K562 (cell line): ENCODE measurements at regions not wholly inside any gene's neighbourhood (a gene's known extent, or its start where the extent isn't known, plus 50 kb on each side); places are given as distances from the start of the nearest gene placed in this dataset.

ENCODE experiments used
- BRCA1 ChIP-seq, 2 experiments: fragments of 450-650 bp in 1 of 2; sonication (generic) in 1 of 2; formaldehyde crosslinking in 1 of 2; IDR thresholded peaks; 2 replicates each; pipeline versions ENCODE4 v1.5.0 to v1.6.1; 2017 to 2020; ENCODE audit warnings: mild to moderate bottlenecking in 1 of 2, missing genetic modification reagents in 1 of 2
- CBFA2T3 ChIP-seq: fragments of 450-650 bp; IDR thresholded peaks from 2 replicates; pipeline ENCODE4 v1.6.1; 2017
- CBX2 ChIP-seq: fragments of 200-600 bp; sonication (generic); IDR thresholded peaks from one replicate; pipeline ENCODE4 v1.6.1; 2012; ENCODE audit warnings: mild to moderate bottlenecking, low read length, inconsistent platforms; ENCODE audit not compliant: insufficient read depth, poor library complexity, severe bottlenecking
- CTBP1 ChIP-seq: fragments of 450-650 bp; IDR thresholded peaks from 2 replicates; pipeline ENCODE4 v1.6.1; 2016; ENCODE audit warnings: borderline replicate concordance
- EWSR1 ChIP-seq: fragments of 450-650 bp; IDR thresholded peaks from 2 replicates; pipeline ENCODE4 v1.6.1; 2018; ENCODE audit warnings: borderline replicate concordance, mild to moderate bottlenecking, low read depth, moderate library complexity; ENCODE audit not compliant: partially characterized antibody
- GATAD2A ChIP-seq: fragments of 450-650 bp; IDR thresholded peaks from 2 replicates; pipeline ENCODE4 v1.6.1; 2017
- HBP1 ChIP-seq: fragments of 450-650 bp; formaldehyde crosslinking; IDR thresholded peaks from 2 replicates; pipeline ENCODE4 v1.4.0; 2022; ENCODE audit warnings: missing genetic modification characterization
- HMG20A ChIP-seq: fragments of 450-650 bp; formaldehyde crosslinking; conservative IDR thresholded peaks from 2 replicates; pipeline ENCODE4 v1.4.0; 2020; ENCODE audit warnings: mild to moderate bottlenecking, mixed read lengths
- ILF3 ChIP-seq: fragments of 450-650 bp; IDR thresholded peaks from 2 replicates; pipeline ENCODE4 v1.6.1; 2018; ENCODE audit warnings: antibody characterized with exemption, mild to moderate bottlenecking, moderate library complexity, borderline replicate concordance
- KLF16 ChIP-seq: IDR thresholded peaks from 2 replicates; pipeline ENCODE4 v1.6.1; 2016; ENCODE audit warnings: antibody characterized with exemption
- MCM3 ChIP-seq: fragments of 450-650 bp; IDR thresholded peaks from 2 replicates; pipeline ENCODE4 v1.6.1; 2016
- MCM7 ChIP-seq, 2 experiments: fragments of 450-650 bp; IDR thresholded peaks; 2 replicates each; pipeline ENCODE4 v1.6.1; 2016 to 2018
- MEF2A ChIP-seq: IDR thresholded peaks from 2 replicates; pipeline ENCODE4 v1.6.1; 2011; ENCODE audit warnings: low read depth, mild to moderate bottlenecking, low read length, moderate library complexity; ENCODE audit not compliant: control insufficient read depth
- ZC3H11A ChIP-seq: IDR thresholded peaks from 2 replicates; pipeline ENCODE4 v1.6.1; 2012; ENCODE audit warnings: low read depth, low read length, improper control_type of control experiment
- ZNF584 ChIP-seq: fragments of 200-800 bp; sonication (Bioruptor generic); IDR thresholded peaks from 2 replicates; pipeline ENCODE4 v1.6.1; 2016; ENCODE audit warnings: low read depth, mild to moderate bottlenecking, missing genetic modification characterization, missing compliant biosample characterization
- ZNF668 ChIP-seq: fragments of 250-450 bp; sonication (Bioruptor Pico); IDR thresholded peaks from 2 replicates; pipeline ENCODE4 v1.8.0; 2022; ENCODE audit warnings: mild to moderate bottlenecking, inconsistent platforms
- TF ChIP-seq, protein P1 (sequence below): fragments of 250-450 bp; sonication (Bioruptor Pico); IDR thresholded peaks from 2 replicates; pipeline ENCODE4 v1.5.0; 2021; ENCODE audit warnings: mild to moderate bottlenecking, moderate library complexity
- TF ChIP-seq, protein P2 (sequence below): fragments of 450-650 bp; IDR thresholded peaks from 2 replicates; pipeline ENCODE4 v1.6.1; 2017; ENCODE audit warnings: antibody characterized with exemption, mild to moderate bottlenecking
- TF ChIP-seq, protein P3 (sequence below): sonication (generic); formaldehyde crosslinking; IDR thresholded peaks from 2 replicates; pipeline ENCODE4 v1.8.1; 2023; ENCODE audit warnings: mild to moderate bottlenecking, missing genetic modification reagents

DNA sequence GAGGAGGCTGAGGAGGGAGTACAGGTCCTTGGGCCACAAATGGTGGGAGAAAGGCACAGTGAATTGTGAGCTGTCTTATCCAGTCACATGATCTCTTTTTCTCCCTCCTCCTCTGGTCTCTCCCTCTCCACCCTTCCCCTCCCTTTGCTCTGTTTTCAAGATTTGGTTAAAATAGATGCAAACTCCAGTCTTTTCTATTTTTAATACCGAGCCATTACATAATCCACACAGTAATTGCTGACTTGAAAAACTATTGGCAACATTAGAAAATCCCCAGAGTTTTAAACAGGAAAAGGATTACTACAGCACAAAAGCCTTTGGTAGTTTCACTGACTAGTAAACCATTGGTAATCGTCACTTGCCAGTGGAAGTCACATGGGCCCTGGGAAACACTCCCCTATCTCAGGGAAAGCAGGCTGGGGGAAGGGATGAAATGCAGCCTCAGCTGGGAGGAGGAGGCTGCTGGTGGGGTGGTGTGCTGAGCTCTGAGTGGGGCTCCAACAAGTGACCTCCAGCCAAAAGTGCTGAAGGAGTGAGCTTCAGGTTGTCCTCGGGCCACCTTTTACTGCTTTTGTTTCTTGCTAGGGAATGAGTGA is 57.4 kb upstream of the PCBP1 start (continued):
- TF ChIP-seq, protein P1, sequence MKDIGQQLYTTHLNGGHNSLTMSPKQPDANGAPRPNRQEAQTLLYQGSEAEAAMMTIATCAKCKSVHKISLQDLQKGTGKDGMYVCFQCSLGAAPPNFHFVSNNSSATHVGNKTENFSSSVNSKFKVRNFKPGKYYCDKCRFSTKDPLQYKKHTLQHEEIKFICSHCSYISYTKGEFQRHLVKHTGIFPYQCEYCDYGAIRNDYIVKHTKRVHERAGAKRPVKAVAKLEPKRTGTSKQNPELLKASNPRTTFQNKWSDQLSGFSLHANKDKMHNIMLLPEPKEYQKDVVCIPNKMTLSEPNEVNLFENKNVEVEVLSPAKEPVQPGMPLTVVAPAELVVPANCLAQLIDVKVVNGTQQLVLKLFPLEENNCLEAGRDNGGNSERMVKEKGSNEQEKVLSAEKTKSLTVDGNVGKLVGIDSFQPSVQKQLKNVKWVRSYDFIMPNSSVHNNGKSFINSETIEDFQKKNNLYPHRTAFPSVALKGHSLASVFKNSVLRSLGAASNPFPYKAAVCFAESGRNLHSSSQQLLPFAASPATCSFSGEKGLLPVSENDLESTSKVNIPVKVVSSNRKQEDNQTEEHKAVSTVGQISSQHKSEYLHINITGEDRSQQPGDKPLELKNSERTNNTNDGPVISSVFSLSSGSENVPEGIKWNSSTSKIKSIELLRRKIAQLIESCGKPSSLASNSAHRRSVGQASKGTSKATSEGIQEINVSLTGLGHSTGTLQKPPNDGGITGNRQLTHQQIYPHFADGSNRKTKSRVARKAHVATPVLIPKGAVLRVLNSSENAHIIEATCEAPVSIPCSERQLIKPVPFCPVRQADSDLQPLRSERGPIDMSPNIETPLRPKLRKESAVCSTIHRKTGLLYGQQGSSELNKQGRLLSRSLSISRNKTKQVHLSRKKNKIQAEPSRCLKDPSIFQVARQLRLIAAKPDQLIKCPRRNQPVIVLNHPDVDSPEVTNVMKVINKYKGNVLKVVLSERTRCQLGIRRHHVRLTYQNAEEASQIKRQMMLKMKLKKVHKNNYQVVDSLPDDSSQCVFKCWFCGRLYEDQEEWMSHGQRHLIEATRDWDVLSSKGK (CRISPR knock-in tag), result no peak
- TF ChIP-seq HMG20A (CRISPR knock-in tag), result no peak
- 0 out of 2 replicates have a peak, but pooled peaks have one; percentile 15 for TF ChIP-seq HBP1 (CRISPR knock-in tag)
- no peak for TF ChIP-seq GATAD2A
- TF ChIP-seq CBX2, result no peak
- no peak for TF ChIP-seq EWSR1
- no peak for TF ChIP-seq ILF3
- TF ChIP-seq, protein P2, sequence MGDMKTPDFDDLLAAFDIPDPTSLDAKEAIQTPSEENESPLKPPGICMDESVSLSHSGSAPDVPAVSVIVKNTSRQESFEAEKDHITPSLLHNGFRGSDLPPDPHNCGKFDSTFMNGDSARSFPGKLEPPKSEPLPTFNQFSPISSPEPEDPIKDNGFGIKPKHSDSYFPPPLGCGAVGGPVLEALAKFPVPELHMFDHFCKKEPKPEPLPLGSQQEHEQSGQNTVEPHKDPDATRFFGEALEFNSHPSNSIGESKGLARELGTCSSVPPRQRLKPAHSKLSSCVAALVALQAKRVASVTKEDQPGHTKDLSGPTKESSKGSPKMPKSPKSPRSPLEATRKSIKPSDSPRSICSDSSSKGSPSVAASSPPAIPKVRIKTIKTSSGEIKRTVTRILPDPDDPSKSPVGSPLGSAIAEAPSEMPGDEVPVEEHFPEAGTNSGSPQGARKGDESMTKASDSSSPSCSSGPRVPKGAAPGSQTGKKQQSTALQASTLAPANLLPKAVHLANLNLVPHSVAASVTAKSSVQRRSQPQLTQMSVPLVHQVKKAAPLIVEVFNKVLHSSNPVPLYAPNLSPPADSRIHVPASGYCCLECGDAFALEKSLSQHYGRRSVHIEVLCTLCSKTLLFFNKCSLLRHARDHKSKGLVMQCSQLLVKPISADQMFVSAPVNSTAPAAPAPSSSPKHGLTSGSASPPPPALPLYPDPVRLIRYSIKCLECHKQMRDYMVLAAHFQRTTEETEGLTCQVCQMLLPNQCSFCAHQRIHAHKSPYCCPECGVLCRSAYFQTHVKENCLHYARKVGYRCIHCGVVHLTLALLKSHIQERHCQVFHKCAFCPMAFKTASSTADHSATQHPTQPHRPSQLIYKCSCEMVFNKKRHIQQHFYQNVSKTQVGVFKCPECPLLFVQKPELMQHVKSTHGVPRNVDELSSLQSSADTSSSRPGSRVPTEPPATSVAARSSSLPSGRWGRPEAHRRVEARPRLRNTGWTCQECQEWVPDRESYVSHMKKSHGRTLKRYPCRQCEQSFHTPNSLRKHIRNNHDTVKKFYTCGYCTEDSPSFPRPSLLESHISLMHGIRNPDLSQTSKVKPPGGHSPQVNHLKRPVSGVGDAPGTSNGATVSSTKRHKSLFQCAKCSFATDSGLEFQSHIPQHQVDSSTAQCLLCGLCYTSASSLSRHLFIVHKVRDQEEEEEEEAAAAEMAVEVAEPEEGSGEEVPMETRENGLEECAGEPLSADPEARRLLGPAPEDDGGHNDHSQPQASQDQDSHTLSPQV, result peak; percentile 92
- TF ChIP-seq KLF16, result no peak
- TF ChIP-seq ZNF584, result peak; percentile 83; the same call in 1 of the 2 replicates
- no peak for TF ChIP-seq CTBP1
- peak; percentile 44; the same call in 1 of the 2 replicates for TF ChIP-seq CBFA2T3
- TF ChIP-seq, protein P3, sequence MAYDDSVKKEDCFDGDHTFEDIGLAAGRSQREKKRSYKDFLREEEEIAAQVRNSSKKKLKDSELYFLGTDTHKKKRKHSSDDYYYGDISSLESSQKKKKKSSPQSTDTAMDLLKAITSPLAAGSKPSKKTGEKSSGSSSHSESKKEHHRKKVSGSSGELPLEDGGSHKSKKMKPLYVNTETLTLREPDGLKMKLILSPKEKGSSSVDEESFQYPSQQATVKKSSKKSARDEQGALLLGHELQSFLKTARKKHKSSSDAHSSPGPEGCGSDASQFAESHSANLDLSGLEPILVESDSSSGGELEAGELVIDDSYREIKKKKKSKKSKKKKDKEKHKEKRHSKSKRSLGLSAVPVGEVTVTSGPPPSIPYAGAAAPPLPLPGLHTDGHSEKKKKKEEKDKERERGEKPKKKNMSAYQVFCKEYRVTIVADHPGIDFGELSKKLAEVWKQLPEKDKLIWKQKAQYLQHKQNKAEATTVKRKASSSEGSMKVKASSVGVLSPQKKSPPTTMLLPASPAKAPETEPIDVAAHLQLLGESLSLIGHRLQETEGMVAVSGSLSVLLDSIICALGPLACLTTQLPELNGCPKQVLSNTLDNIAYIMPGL, result no peak
- no peak for TF ChIP-seq MCM3
- TF ChIP-seq MCM7 (IDR thresholded peaks at IDR 0.05), result no peak
- TF ChIP-seq MEF2A, result no peak
- no peak for TF ChIP-seq ZC3H11A
- TF ChIP-seq BRCA1 (IDR thresholded peaks at IDR 0.05), result no peak
- TF ChIP-seq BRCA1 (CRISPR knock-in tag; IDR thresholded peaks at IDR 0.05), result no peak
- no peak for TF ChIP-seq ZNF668
